Memory B cell (primary cell): ENCODE measurements at regions not wholly inside any gene's neighbourhood (a gene's known extent, or its start where the extent isn't known, plus 50 kb on each side); places are given as distances from the start of the nearest gene placed in this dataset.
"Not testable (repeated sequence)": the region's sequence is repeated elsewhere in the genome, so short reads cannot be mapped to it uniquely, and the experiment has no call there.

ENCODE experiments used
- ATAC-seq: fragments of 150-1000 bp; cut with Tn5 transposase; 2 replicates; pipeline ENCODE4 v1.10.0; 2021; ENCODE audit warnings: low read depth, mild to moderate bottlenecking, moderate library complexity
- DNase-seq, 2 donors: peaks; one replicate each; pipeline ENCODE4 v3.0.0; 2022; ENCODE audit warnings: low spot score in 2 of 2
- H3K27ac Mint-ChIP-seq: one replicate; pipeline ENCODE4 v1.8.0; 2022; ENCODE audit warnings: mild to moderate bottlenecking, moderate library complexity, mixed read lengths
- H3K27me3 Mint-ChIP-seq: one replicate; pipeline ENCODE4 v1.8.0; 2022; ENCODE audit warnings: mixed read lengths
- H3K36me3 Mint-ChIP-seq: one replicate; pipeline ENCODE4 v1.8.0; 2022; ENCODE audit warnings: mild to moderate bottlenecking, mixed read lengths
- H3K4me1 Mint-ChIP-seq: one replicate; pipeline ENCODE4 v1.8.0; 2022; ENCODE audit warnings: mixed read lengths
- H3K4me3 Mint-ChIP-seq: one replicate; pipeline ENCODE4 v1.8.0; 2022; ENCODE audit warnings: mild to moderate bottlenecking, moderate library complexity, mixed read lengths
- H3K9me3 Mint-ChIP-seq: one replicate; pipeline ENCODE4 v1.8.0; 2022; ENCODE audit warnings: mixed read lengths

DNA sequence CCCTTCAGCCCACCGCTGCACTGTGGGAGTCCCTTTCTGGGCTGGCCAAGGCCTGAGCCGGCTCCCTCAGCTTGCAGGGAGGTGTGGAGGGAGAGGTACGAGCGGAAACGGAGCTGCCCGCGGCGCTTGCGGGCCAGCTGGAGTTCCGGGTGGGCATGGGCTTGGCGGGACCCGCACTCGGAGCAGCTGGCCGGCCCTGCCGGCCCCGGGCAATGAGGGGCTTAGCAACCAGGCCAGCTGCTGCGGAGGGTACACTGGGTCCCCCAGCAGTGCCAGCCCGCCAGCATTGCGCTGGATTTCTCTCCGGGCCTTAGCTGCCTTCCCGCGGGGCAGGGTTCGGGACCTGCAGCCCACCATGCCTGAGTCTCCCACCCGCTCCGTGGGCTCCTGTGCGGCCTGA is 620.6 kb downstream of the SLITRK5 start:
- not testable (repeated sequence) for H3K27ac Mint-ChIP-seq, H3K36me3 Mint-ChIP-seq, ATAC-seq, DNase-seq, H3K4me1 Mint-ChIP-seq, H3K4me3 Mint-ChIP-seq, H3K27me3 Mint-ChIP-seq
- H3K9me3 Mint-ChIP-seq, result peaks cover 10% of the 10 kb centered on the region

DNA sequence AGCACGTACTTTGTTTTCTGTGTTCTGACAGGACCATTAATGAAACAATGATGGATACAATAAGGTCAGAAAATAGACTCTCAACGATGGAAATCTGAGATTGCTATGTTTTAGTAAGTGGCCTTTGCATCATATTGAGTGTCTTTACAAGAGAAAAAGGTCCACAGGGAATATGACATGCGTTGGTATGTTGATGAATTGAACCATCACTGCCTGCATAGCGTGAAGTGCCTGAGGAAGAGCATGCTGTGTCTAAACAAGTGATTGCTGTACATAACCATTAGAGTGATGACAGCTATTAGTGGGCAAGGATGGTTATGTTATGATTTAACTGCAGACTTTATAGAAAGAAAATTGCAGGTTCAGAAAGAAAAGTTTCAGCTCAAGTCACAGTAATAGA is 623.2 kb downstream of the SLITRK5 start:
- Mint-ChIP-seq H3K36me3 (no peaks in the 10 kb centered on the region), H3K27me3 (no peaks in the 10 kb centered on the region), H3K4me1 (no peaks in the 10 kb centered on the region), H3K27ac (no peak overlapping the region), H3K9me3 (peaks cover 9% of the 10 kb centered on the region), H3K4me3 (no peak overlapping the region)
- ATAC-seq (no peak), DNase-seq (no peak)

DNA sequence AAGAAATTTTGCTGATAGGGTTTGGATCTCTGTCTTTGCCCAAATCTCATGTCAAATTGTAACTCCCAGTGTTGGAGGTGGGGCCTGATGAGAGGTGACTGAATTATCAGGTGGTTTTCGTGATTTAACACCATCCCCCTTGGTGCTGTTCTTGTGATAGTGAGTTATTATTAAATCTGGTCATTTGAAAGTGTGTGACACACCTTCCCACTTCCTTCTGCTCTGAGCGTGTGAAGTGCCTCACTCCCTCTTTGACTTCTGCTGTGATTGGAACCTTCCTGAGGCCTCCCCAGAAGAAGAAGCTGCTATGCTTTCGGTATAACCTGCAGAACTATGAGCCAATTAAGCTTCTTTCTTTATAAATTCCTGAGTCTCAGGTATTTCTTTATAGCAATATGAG is 632.0 kb downstream of the SLITRK5 start:
- no peak overlapping the region for H3K4me3 Mint-ChIP-seq
- DNase-seq (no peak), ATAC-seq (no peak)
- peaks cover 4% of the 10 kb centered on the region for H3K9me3 Mint-ChIP-seq
- H3K4me1 Mint-ChIP-seq, result no peaks in the 10 kb centered on the region
- H3K36me3 Mint-ChIP-seq, result no peaks in the 10 kb centered on the region
- H3K27me3 Mint-ChIP-seq, result no peaks in the 10 kb centered on the region
- H3K27ac Mint-ChIP-seq, result no peak overlapping the region

DNA sequence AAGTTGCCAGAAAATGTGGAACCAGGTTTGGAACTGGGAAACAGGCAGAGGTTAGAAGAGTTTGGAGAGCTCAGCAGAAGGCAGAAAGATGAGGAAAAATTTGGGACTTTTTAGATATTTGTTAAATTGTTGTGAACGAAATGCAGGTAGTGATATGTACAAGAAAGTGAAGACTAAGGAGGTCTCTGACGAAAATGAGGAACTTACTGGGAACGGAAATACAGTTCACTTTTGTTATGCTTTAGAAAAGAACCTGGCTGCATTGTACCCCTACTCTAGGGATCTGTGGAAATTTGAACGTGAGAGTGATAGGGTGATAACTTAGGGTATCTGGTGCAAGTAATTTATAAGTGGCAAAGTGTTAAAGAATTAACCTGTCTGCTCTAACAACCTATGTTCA is 632.4 kb downstream of the SLITRK5 start:
- Mint-ChIP-seq H3K27ac (no peak overlapping the region), H3K36me3 (no peaks in the 10 kb centered on the region), H3K4me1 (no peaks in the 10 kb centered on the region), H3K9me3 (peaks cover 4% of the 10 kb centered on the region), H3K27me3 (no peaks in the 10 kb centered on the region), H3K4me3 (no peak overlapping the region)
- ATAC-seq (no peak), DNase-seq (no peak)

DNA sequence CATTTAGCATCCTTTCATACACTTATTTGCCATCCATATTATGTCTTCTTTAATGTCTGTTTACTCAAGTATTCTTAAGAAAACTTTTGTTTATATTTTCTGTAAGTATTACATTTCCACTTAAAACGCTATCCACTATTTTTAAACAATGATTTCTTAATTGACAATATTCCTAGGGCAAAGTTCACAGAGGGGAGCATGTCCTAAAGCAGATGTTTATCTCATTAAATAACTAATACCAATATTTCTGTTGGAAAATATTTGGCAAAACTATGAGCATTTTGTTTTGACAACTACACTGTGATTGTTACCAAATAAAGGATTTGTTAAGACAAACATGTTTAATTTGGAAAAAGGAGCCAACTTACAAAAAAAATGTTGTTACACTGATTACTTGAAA is 643.3 kb downstream of the SLITRK5 start:
- H3K27ac Mint-ChIP-seq, result no peak overlapping the region
- no peaks in the 10 kb centered on the region for H3K4me1 Mint-ChIP-seq
- peaks cover 8% of the 10 kb centered on the region for H3K9me3 Mint-ChIP-seq
- no peak for DNase-seq
- no peaks in the 10 kb centered on the region for H3K27me3 Mint-ChIP-seq
- ATAC-seq, result no peak
- no peak overlapping the region for H3K4me3 Mint-ChIP-seq
- no peaks in the 10 kb centered on the region for H3K36me3 Mint-ChIP-seq

DNA sequence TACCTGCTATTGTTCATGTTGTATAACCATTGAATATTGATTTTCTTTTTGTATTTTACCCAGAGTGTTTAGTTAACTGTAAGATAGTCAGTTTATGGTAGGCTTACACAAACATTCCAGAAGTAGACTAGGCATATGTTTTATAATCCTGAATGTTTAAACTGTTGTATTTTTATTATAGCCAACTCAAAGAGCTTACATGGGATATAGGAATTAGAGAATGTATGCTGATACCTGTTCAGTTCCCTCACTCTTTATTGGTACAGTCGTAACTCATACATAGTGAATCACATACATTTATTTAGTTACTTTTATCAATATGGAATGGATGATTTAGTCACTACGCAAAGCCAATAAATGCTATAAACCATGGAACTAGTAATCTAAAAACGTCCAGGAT is 657.9 kb downstream of the SLITRK5 start:
- no peak for DNase-seq
- Mint-ChIP-seq H3K4me3 (no peak overlapping the region), H3K27me3 (no peaks in the 10 kb centered on the region), H3K9me3 (peaks cover 11% of the 10 kb centered on the region), H3K4me1 (no peaks in the 10 kb centered on the region), H3K36me3 (no peaks in the 10 kb centered on the region), H3K27ac (no peak overlapping the region)
- ATAC-seq, result no peak

DNA sequence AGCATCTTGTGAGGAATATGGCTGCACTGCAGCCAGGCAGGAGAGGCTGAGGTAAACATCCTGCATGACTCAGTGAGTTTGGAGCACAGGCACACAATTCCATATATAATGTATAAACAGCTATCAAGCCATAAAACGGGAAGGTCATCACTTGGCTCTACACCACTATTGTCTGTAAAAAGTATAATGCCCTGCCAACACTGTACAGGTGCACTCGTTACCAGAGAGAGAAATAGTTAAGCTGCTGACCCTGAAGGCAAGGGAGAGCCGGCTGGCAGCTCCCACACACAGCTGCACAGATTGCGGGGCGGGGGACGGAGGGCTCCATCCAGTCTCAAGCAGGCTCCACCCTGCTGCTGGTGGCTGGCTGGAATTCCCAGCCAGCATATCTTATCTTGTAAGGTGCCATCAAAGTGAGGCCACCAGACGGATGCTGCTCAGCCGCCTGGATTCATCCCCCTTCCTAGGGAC is 668.1 kb downstream of the SLITRK5 start:
- no peaks in the 10 kb centered on the region for H3K36me3 Mint-ChIP-seq
- H3K4me3 Mint-ChIP-seq, result no peak overlapping the region
- no peaks in the 10 kb centered on the region for H3K4me1 Mint-ChIP-seq
- H3K27ac Mint-ChIP-seq, result no peak overlapping the region
- peaks cover 2% of the 10 kb centered on the region for H3K9me3 Mint-ChIP-seq
- no peaks in the 10 kb centered on the region for H3K27me3 Mint-ChIP-seq
- ATAC-seq, result no peak
- DNase-seq, result no peak

DNA sequence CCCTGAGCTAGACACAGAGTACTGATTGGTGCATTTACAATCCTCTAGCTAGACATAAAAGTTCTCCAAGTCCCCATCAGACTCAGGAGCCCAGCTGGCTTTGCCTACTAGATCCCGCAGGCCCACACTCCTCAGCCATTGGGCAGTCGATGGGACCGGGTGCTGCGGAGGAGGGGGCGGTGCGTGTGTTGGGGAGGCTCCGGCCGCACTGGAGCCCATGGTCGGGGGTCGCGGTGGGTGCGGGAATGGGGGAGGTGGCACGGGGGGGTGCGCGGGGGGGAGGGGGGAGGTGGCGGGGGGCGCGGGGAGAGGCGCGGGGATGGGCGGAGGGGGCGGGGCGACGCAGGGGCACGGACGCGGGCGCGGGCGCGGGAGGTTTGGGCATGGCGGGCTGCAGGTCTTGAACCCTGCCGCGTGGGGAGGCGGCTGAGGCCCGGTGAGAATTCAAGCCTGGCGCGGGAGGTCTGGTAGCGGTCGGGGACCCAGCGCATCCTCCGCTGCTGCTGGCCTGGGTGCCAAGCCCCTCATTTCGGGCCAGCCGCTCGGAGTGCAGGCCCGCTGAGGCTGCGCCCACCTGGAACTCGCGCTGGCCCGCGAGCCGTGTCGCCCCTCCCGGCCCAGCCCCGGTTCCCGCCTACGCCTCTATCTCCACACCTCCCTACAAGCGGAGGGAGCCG is 674.1 kb downstream of the SLITRK5 start:
- no peak overlapping the region for H3K4me3 Mint-ChIP-seq
- H3K36me3 Mint-ChIP-seq, result peaks cover 4% of the 10 kb centered on the region
- no peaks in the 10 kb centered on the region for H3K4me1 Mint-ChIP-seq
- H3K27me3 Mint-ChIP-seq, result no peaks in the 10 kb centered on the region
- H3K9me3 Mint-ChIP-seq, result peaks cover 9% of the 10 kb centered on the region
- ATAC-seq (no peak), DNase-seq (no peak)
- H3K27ac Mint-ChIP-seq, result no peak overlapping the region

DNA sequence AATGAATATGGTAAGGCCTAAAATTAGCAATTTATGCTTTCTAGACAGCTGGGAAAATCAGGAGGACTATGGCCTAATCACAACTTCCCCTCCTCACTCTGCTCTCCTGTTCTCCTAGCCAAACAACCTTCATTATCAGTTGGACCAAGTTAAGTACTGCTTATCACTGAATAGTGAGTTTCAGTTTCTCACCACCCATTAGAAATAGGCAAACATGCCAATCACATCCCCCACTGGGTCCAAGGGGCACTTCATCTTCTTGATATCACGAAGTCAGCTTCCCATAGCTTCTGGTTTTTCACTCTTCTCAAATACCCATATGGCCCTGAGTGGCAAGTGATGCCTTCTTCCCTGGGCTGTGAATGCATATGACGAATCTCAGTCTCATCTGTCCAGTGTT is 689.6 kb downstream of the SLITRK5 start:
- Mint-ChIP-seq H3K27me3 (no peaks in the 10 kb centered on the region), H3K27ac (no peak overlapping the region), H3K9me3 (peaks cover 13% of the 10 kb centered on the region), H3K4me1 (no peaks in the 10 kb centered on the region), H3K4me3 (no peak overlapping the region), H3K36me3 (no peaks in the 10 kb centered on the region)
- no peak for ATAC-seq
- DNase-seq, result no peak

DNA sequence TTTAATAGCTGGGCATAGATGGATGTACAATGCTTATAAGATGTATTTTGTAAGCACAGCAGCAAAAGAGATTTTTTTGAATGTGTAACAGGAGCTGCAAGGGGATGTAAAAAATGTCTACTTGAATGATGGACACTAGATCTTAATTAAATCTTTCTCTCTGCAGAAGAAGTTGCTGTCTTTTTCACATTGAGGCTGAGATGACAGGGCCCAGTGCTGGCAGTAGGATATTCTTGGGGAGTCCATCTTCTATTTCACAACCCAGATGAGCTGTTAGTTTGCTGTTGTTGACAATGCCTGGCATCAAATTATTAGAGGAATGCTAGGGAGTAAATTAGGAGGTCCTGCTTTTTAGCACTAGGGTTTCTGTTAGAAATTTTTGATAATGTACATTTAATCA is 698.7 kb downstream of the SLITRK5 start:
- H3K4me3 Mint-ChIP-seq, result no peak overlapping the region
- no peaks in the 10 kb centered on the region for H3K9me3 Mint-ChIP-seq
- no peak for ATAC-seq
- no peaks in the 10 kb centered on the region for H3K27me3 Mint-ChIP-seq
- H3K27ac Mint-ChIP-seq, result no peak overlapping the region
- no peaks in the 10 kb centered on the region for H3K4me1 Mint-ChIP-seq
- no peak for DNase-seq
- no peaks in the 10 kb centered on the region for H3K36me3 Mint-ChIP-seq

DNA sequence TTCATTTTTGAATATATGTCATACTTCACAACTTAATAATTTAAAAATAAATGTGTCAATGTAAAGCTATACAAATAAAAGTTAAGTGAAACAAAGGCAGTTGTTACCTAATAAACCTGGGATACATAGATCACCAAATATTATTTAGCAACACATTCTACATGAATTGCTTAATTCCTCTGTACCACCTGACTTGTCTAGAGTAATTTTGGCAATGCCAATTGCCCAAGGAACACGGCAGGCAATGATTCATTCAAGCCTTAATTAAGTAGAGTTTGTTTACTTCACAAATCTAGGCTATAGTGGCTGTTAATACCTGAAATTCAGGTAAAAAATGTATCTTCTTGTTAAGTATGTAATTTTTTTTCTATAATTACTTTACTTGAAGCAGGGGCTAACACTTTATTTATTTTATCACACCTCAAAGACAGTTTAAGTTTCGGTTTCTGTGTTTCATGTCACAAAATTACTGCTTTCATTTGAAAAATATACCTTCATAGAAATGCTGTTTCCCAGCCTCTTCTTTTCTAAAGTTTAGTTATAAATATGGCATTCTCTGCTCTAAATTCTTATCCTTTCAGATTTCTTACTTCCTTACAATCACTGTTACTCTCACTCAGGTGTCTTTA is 705.7 kb downstream of the SLITRK5 start:
- Mint-ChIP-seq H3K9me3 (peaks cover 1% of the 10 kb centered on the region), H3K4me3 (no peak overlapping the region), H3K36me3 (no peaks in the 10 kb centered on the region), H3K27ac (no peak overlapping the region), H3K27me3 (no peaks in the 10 kb centered on the region), H3K4me1 (no peaks in the 10 kb centered on the region)
- no peak for ATAC-seq
- DNase-seq, result no peak

DNA sequence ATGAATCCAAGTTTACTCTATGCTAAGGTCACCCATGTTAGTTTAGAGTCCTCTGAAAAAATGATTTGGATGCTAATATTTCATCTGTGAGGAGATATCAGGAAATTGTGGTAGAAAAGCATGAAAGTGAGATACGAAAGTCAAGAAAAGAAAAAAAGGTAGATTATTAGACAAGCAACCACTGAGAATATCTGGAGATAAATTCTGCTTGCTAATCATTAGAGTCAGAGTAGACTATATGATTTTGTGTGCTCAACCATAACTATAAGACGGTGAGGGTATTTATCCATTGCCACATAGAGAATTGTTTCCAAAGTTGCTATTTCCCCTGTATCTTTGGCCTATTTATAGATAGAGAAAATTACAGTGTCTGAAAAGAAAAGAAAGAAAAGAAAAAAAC is 706.7 kb downstream of the SLITRK5 start:
- DNase-seq, result no peak
- Mint-ChIP-seq H3K4me1 (no peaks in the 10 kb centered on the region), H3K9me3 (peaks cover 1% of the 10 kb centered on the region), H3K27me3 (no peaks in the 10 kb centered on the region), H3K27ac (no peak overlapping the region), H3K4me3 (no peak overlapping the region), H3K36me3 (no peaks in the 10 kb centered on the region)
- no peak for ATAC-seq

DNA sequence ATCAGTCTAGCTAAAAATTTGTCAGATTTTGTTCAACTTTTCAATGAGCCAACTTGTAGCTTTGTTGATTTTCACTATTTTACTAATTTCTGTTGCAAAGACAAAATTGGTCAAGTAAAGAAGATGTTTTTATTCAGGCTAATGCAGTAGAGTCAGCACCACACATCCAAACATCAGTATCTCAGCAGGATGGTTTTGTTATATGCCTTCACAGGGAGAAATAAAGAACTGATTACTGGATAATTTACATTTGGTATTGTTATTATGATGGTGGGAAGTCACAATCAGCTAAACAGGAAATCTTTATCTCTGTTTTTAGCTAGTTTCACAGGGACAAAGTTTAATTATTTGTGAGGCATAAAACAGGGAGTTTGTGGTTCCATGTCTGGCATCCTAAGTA is 713.4 kb downstream of the SLITRK5 start:
- no peak overlapping the region for H3K27ac Mint-ChIP-seq
- H3K36me3 Mint-ChIP-seq, result no peaks in the 10 kb centered on the region
- H3K4me1 Mint-ChIP-seq, result no peaks in the 10 kb centered on the region
- ATAC-seq (no peak), DNase-seq (no peak)
- H3K27me3 Mint-ChIP-seq, result no peaks in the 10 kb centered on the region
- peaks cover 5% of the 10 kb centered on the region for H3K9me3 Mint-ChIP-seq
- H3K4me3 Mint-ChIP-seq, result no peak overlapping the region

DNA sequence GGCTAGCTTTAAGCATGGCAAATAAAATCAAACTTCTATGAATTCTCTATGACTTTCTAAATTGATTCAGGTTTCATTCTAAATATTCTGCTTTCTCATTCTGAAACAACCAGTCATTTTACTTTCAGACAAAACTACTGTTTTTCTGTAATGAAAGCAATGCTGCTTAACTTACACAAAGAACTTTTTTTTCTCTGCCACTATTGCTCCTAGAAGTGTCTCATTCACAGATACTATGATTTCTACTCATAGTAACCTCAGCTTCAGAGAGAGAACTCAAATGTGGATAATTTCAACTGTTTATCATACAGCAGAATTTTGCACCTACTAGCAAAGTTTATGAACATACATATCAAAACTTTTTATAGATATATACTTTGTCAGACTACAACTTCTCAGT is 724.6 kb downstream of the SLITRK5 start:
- no peaks in the 10 kb centered on the region for H3K27me3 Mint-ChIP-seq

DNA sequence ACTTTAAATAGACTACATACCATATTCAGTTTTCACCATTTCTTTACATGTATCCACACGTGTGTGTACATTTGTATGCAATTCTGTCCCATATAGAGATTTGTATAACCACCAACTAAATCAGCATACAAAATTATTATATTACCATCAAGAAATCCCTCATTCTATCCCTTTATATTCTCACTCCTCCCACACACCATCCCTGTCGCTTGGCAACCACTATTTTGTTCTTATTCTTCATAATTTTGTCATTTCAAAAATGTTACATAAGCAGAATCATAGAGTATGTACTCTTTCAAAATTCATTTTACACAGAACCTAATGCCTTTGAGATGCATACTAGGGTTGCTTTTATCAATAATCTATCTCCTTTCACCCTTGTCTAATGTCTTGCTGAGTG is 740.5 kb downstream of the SLITRK5 start:
- peaks cover 7% of the 10 kb centered on the region for H3K9me3 Mint-ChIP-seq
- H3K36me3 Mint-ChIP-seq, result no peaks in the 10 kb centered on the region
- H3K4me1 Mint-ChIP-seq, result no peaks in the 10 kb centered on the region
- ATAC-seq (no peak), DNase-seq (no peak)
- no peak overlapping the region for H3K4me3 Mint-ChIP-seq
- H3K27me3 Mint-ChIP-seq, result no peaks in the 10 kb centered on the region
- no peak overlapping the region for H3K27ac Mint-ChIP-seq

More for the DNA sequence above, 724.6 kb downstream of the SLITRK5 start:
- ATAC-seq (no peak), DNase-seq (no peak)
- Mint-ChIP-seq H3K4me3 (no peak overlapping the region), H3K4me1 (no peaks in the 10 kb centered on the region), H3K9me3 (peaks cover 8% of the 10 kb centered on the region), H3K27ac (no peak overlapping the region), H3K36me3 (no peaks in the 10 kb centered on the region)
